ENCODE measurements at regions not wholly inside any gene's neighbourhood (a gene's known extent, or its start where the extent isn't known, plus 50 kb on each side); places are given as distances from the start of the nearest gene placed in this dataset.

DNA sequence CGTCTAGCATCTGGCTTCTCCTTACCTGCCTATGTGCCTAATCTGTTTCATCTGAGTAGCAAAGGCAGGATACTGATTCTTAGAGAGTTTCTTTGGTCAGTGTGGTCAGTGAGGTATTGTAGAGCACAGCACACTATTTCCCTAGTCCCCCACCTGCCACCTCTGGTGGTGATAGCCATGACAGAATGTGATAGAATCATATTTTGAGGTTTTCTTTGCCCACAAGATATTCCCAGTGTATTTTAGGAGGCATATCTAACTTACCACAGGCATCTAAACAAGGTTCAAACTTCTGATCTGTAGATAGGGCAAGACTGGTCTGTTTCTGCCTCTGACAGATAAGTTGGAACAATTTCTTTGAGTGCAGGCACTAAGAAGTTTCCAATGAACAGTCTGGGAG is 188.0 kb downstream of the SOX2 start:
- TF ChIP-seq, protein P1, sequence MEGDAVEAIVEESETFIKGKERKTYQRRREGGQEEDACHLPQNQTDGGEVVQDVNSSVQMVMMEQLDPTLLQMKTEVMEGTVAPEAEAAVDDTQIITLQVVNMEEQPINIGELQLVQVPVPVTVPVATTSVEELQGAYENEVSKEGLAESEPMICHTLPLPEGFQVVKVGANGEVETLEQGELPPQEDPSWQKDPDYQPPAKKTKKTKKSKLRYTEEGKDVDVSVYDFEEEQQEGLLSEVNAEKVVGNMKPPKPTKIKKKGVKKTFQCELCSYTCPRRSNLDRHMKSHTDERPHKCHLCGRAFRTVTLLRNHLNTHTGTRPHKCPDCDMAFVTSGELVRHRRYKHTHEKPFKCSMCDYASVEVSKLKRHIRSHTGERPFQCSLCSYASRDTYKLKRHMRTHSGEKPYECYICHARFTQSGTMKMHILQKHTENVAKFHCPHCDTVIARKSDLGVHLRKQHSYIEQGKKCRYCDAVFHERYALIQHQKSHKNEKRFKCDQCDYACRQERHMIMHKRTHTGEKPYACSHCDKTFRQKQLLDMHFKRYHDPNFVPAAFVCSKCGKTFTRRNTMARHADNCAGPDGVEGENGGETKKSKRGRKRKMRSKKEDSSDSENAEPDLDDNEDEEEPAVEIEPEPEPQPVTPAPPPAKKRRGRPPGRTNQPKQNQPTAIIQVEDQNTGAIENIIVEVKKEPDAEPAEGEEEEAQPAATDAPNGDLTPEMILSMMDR (IDR thresholded peaks at IDR 0.05; ENCODE audit: extremely low read depth, low read depth, low read length): no peak
- no peak for DNase-seq (ENCODE audit: insufficient read length, low spot score, missing footprints)

DNA sequence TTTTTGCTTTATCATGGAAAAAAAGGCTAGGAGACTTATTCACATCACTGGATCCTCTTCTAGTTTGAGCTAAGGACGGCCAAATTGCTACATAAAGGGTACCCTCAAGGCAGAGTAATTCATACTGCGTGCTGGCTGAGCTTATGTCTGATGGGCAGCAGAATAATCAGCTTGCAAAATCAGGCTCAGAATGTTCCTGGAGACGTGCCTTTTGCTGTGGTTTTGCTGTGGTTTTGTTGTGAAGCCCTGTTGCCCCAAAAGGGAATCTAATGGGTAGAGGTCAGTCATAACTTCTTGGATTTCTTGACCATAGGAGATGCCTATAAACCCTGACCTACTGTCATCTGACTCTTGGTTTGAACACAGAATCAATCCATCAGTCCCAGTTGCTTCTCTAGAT is 189.9 kb downstream of the SOX2 start:
- no peaks in the 10 kb centered on the region for H4K20me1 ChIP-seq (ENCODE audit: insufficient read depth, low read length)
- TF ChIP-seq, protein P1 (IDR thresholded peaks at IDR 0.05; ENCODE audit: extremely low read depth, low read depth, low read length): no peak
- no peak overlapping the region for H3K4me3 ChIP-seq (ENCODE audit: insufficient read depth, low read length)
- H3K27ac ChIP-seq (ENCODE audit: low read depth, low read length): no peak overlapping the region
- H3K79me2 ChIP-seq (ENCODE audit: insufficient read depth, low read length): no peaks in the 10 kb centered on the region
- no peaks in the 10 kb centered on the region for H3K4me1 ChIP-seq (ENCODE audit: insufficient read depth, low read length)
- H3K36me3 ChIP-seq (ENCODE audit: insufficient read depth, low read length): no peaks in the 10 kb centered on the region
- H2AFZ ChIP-seq (ENCODE audit: low read length): no peak overlapping the region
- no peaks in the 10 kb centered on the region for H3K27me3 ChIP-seq (ENCODE audit: insufficient read depth, low read length)
- H3K4me2 ChIP-seq (ENCODE audit: insufficient read depth, low read length): no peak overlapping the region
- H3K9me3 ChIP-seq (ENCODE audit: low read depth, low read length): no peaks in the 10 kb centered on the region
- no peak for DNase-seq (ENCODE audit: insufficient read length, low spot score, missing footprints)

More for the DNA sequence above, 188.0 kb downstream of the SOX2 start:
- Histone ChIP-seq H3K79me2 (ENCODE audit: insufficient read depth, low read length) (no peaks in the 10 kb centered on the region), H3K36me3 (ENCODE audit: insufficient read depth, low read length) (no peaks in the 10 kb centered on the region), H2AFZ (ENCODE audit: low read length) (no peak overlapping the region), H3K4me1 (ENCODE audit: insufficient read depth, low read length) (no peaks in the 10 kb centered on the region), H4K20me1 (ENCODE audit: insufficient read depth, low read length) (no peaks in the 10 kb centered on the region), H3K4me3 (ENCODE audit: insufficient read depth, low read length) (no peak overlapping the region), H3K27ac (ENCODE audit: low read depth, low read length) (no peak overlapping the region), H3K27me3 (ENCODE audit: insufficient read depth, low read length) (no peaks in the 10 kb centered on the region), H3K9me3 (ENCODE audit: low read depth, low read length) (no peaks in the 10 kb centered on the region), H3K4me2 (ENCODE audit: insufficient read depth, low read length) (no peak overlapping the region)

DNA sequence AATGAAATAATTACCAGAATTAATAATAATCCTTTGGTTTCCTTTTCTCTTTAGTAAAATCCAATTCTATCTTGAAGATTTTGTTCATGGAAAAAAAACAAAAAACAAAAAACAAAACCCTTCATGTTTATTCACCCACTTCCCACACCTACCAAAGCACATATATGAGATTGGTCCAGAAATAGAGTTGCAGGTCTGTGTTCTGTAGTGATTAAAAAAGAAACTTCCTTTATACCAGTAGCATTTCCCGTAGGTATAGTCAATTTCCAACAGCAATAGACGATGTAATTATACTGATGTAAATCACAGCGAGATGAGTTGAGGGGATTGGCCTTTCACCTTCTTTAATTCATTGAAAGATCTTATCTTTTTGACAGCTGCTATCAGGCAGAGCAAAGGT is 194.6 kb downstream of the SOX2 start:
- no peak overlapping the region for H3K27ac ChIP-seq (ENCODE audit: low read depth, low read length)
- H3K36me3 ChIP-seq (ENCODE audit: insufficient read depth, low read length): no peaks in the 10 kb centered on the region

DNA sequence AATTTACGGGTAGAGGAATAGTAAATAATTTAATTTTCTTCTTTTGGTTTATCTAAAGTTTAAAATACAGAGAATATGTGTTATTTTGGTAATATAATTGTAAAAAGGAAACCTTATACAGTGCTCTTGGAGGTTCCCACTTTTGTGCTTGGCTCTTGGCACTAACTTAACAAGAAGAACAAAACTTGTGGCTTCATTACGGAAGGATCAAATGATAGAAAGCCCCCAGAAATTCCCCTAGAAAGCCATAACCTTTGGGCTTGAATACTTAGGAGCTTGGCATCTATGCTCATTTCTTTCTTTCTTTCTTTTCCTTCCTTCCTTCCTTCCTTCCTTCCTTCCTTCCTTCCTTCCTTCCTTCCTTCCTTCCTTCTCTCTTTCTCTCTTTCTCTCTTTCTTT is 197.5 kb downstream of the SOX2 start:
- no peak overlapping the region for H3K27ac ChIP-seq (ENCODE audit: low read depth, low read length)
- no peak overlapping the region for H3K4me2 ChIP-seq (ENCODE audit: insufficient read depth, low read length)
- DNase-seq (ENCODE audit: insufficient read length, low spot score, missing footprints): no peak
- H2AFZ ChIP-seq (ENCODE audit: low read length): no peak overlapping the region
- no peaks in the 10 kb centered on the region for H3K79me2 ChIP-seq (ENCODE audit: insufficient read depth, low read length)
- no peaks in the 10 kb centered on the region for H4K20me1 ChIP-seq (ENCODE audit: insufficient read depth, low read length)
- TF ChIP-seq, protein P1 (IDR thresholded peaks at IDR 0.05; ENCODE audit: extremely low read depth, low read depth, low read length): no peak
- H3K4me3 ChIP-seq (ENCODE audit: insufficient read depth, low read length): no peak overlapping the region
- no peaks in the 10 kb centered on the region for H3K4me1 ChIP-seq (ENCODE audit: insufficient read depth, low read length)
- no peaks in the 10 kb centered on the region for H3K27me3 ChIP-seq (ENCODE audit: insufficient read depth, low read length)
- H3K9me3 ChIP-seq (ENCODE audit: low read depth, low read length): peaks cover 2% of the 10 kb centered on the region
- no peaks in the 10 kb centered on the region for H3K36me3 ChIP-seq (ENCODE audit: insufficient read depth, low read length)

More for the DNA sequence above, 194.6 kb downstream of the SOX2 start:
- no peak for DNase-seq (ENCODE audit: insufficient read length, low spot score, missing footprints)
- no peaks in the 10 kb centered on the region for H3K79me2 ChIP-seq (ENCODE audit: insufficient read depth, low read length)
- H3K4me1 ChIP-seq (ENCODE audit: insufficient read depth, low read length): no peaks in the 10 kb centered on the region
- H3K9me3 ChIP-seq (ENCODE audit: low read depth, low read length): peaks cover 2% of the 10 kb centered on the region
- TF ChIP-seq, protein P1 (IDR thresholded peaks at IDR 0.05; ENCODE audit: extremely low read depth, low read depth, low read length): no peak
- H3K27me3 ChIP-seq (ENCODE audit: insufficient read depth, low read length): no peaks in the 10 kb centered on the region
- no peaks in the 10 kb centered on the region for H4K20me1 ChIP-seq (ENCODE audit: insufficient read depth, low read length)
- no peak overlapping the region for H2AFZ ChIP-seq (ENCODE audit: low read length)
- H3K4me3 ChIP-seq (ENCODE audit: insufficient read depth, low read length): no peak overlapping the region
- H3K4me2 ChIP-seq (ENCODE audit: insufficient read depth, low read length): no peak overlapping the region
